IPS DF 6.9 (cell line): ENCODE measurements at regions not wholly inside any gene's neighbourhood (a gene's known extent, or its start where the extent isn't known, plus 50 kb on each side); places are given as distances from the start of the nearest gene placed in this dataset.

Experiments used
- DNase-seq: peaks from one replicate; pipeline ENCODE4 v3.0.0-alpha.2; 2013; ENCODE audit warnings: low read depth, low spot score
- H3K27ac ChIP-seq: one replicate; pipeline ENCODE4 v1.5.1; 2013; ENCODE audit warnings: low read length, control low read depth
- H3K27me3 ChIP-seq: 2 replicates; pipeline ENCODE4 v1.6.1; 2013; ENCODE audit warnings: mild to moderate bottlenecking, low read length; ENCODE audit not compliant: control insufficient read depth, insufficient read depth
- H3K36me3 ChIP-seq: 2 replicates; pipeline ENCODE4 v1.6.1; 2013; ENCODE audit warnings: low read length; ENCODE audit not compliant: control insufficient read depth, insufficient read depth
- H3K4me1 ChIP-seq: 2 replicates; pipeline ENCODE4 v1.6.1; 2013; ENCODE audit warnings: low read length; ENCODE audit not compliant: control insufficient read depth, insufficient read depth
- H3K4me3 ChIP-seq: 2 replicates; pipeline ENCODE4 v1.5.1; 2013; ENCODE audit warnings: mild to moderate bottlenecking, low read length
- H3K9me3 ChIP-seq: 2 replicates; pipeline ENCODE4 v1.6.1; 2013; ENCODE audit warnings: low read length, inconsistent platforms; ENCODE audit not compliant: control insufficient read depth, insufficient read depth
- WGBS: extraction: QIAGEN DNeasy Blood & Tissue Kit; methylation state at CpG from one replicate; pipeline ENCODE4 v1.1.7; 2013; ENCODE audit warnings: mixed read lengths, missing lambda C conversion rate; ENCODE audit not compliant: insufficient read length, insufficient coverage; 5-methylcytosine and 5-hydroxymethylcytosine counted together

GRCh38 chr10:113287592-113287991 is 265.3 kb upstream of the HABP2 start:
- Histone ChIP-seq H3K9me3 (no peaks in the 10 kb centered on the region), H3K4me3 (no peak overlapping the region), H3K27ac (no peak overlapping the region), H3K27me3 (no peaks in the 10 kb centered on the region), H3K4me1 (no peaks in the 10 kb centered on the region), H3K36me3 (no peaks in the 10 kb centered on the region)
- DNase-seq, result no peak

GRCh38 chr10:113290137-113290536 is 262.7 kb upstream of the HABP2 start:
- no peak overlapping the region for H3K27ac ChIP-seq
- no peaks in the 10 kb centered on the region for H3K27me3 ChIP-seq
- no peak overlapping the region for H3K4me3 ChIP-seq
- DNase-seq, result no peak
- no peaks in the 10 kb centered on the region for H3K9me3 ChIP-seq
- no peaks in the 10 kb centered on the region for H3K4me1 ChIP-seq
- H3K36me3 ChIP-seq, result no peaks in the 10 kb centered on the region
- no CpG with 5 or more reads among the region's 1 CpG for WGBS

- WGBS, result 100% methylated on average over 1 of the region's 2 CpGs
- H3K4me3 ChIP-seq, result no peak overlapping the region
- no peaks in the 10 kb centered on the region for H3K27me3 ChIP-seq
- no peak overlapping the region for H3K27ac ChIP-seq
- no peaks in the 10 kb centered on the region for H3K9me3 ChIP-seq
- H3K4me1 ChIP-seq, result no peaks in the 10 kb centered on the region
- no peak for DNase-seq
- H3K36me3 ChIP-seq, result no peaks in the 10 kb centered on the region
Observed at GRCh38 chr10:113291413-113291812, 261.4 kb upstream of the HABP2 start.

GRCh38 chr10:113292086-113292485 is 260.8 kb upstream of the HABP2 start:
- H3K4me1 ChIP-seq, result no peaks in the 10 kb centered on the region
- no peak overlapping the region for H3K27ac ChIP-seq
- no peaks in the 10 kb centered on the region for H3K27me3 ChIP-seq
- no CpG with 5 or more reads among the region's 3 CpGs for WGBS
- no peaks in the 10 kb centered on the region for H3K36me3 ChIP-seq
- no peaks in the 10 kb centered on the region for H3K9me3 ChIP-seq
- no peak for DNase-seq
- no peak overlapping the region for H3K4me3 ChIP-seq

GRCh38 chr10:113292743-113293142 is 260.1 kb upstream of the HABP2 start:
- no CpG with 5 or more reads among the region's 5 CpGs for WGBS
- no peak overlapping the region for H3K27ac ChIP-seq
- DNase-seq, result no peak

GRCh38 chr10:113293167-113293566 is 259.7 kb upstream of the HABP2 start:
- no CpG with 5 or more reads among the region's 4 CpGs for WGBS
- Histone ChIP-seq H3K9me3 (no peaks in the 10 kb centered on the region), H3K27me3 (no peaks in the 10 kb centered on the region), H3K36me3 (no peaks in the 10 kb centered on the region), H3K4me3 (no peak overlapping the region), H3K4me1 (no peaks in the 10 kb centered on the region), H3K27ac (no peak overlapping the region)
- no peak for DNase-seq

More at GRCh38 chr10:113292743-113293142, 260.1 kb upstream of the HABP2 start:
- Histone ChIP-seq H3K27me3 (no peaks in the 10 kb centered on the region), H3K36me3 (no peaks in the 10 kb centered on the region), H3K9me3 (no peaks in the 10 kb centered on the region), H3K4me3 (no peak overlapping the region), H3K4me1 (no peaks in the 10 kb centered on the region)

- DNase-seq, result no peak
- Histone ChIP-seq H3K27me3 (no peaks in the 10 kb centered on the region), H3K4me1 (no peaks in the 10 kb centered on the region), H3K36me3 (no peaks in the 10 kb centered on the region), H3K4me3 (no peak overlapping the region), H3K9me3 (no peaks in the 10 kb centered on the region), H3K27ac (no peak overlapping the region)
- no CpG with 5 or more reads among the region's 3 CpGs for WGBS
Observed at GRCh38 chr10:113294868-113295267, 258.0 kb upstream of the HABP2 start.

- no peak for DNase-seq
- WGBS, result no CpG with 5 or more reads among the region's 5 CpGs
- Histone ChIP-seq H3K27me3 (no peaks in the 10 kb centered on the region), H3K4me1 (no peaks in the 10 kb centered on the region), H3K27ac (no peak overlapping the region), H3K4me3 (no peak overlapping the region), H3K36me3 (no peaks in the 10 kb centered on the region), H3K9me3 (no peaks in the 10 kb centered on the region)
Observed at GRCh38 chr10:113297226-113297625, 255.6 kb upstream of the HABP2 start.

- H3K27me3 ChIP-seq, result no peaks in the 10 kb centered on the region
- H3K9me3 ChIP-seq, result no peaks in the 10 kb centered on the region
- no peak overlapping the region for H3K4me3 ChIP-seq
- WGBS, result no CpG with 5 or more reads among the region's 6 CpGs
- H3K36me3 ChIP-seq, result no peaks in the 10 kb centered on the region
- no peaks in the 10 kb centered on the region for H3K4me1 ChIP-seq
- DNase-seq, result no peak
- H3K27ac ChIP-seq, result no peak overlapping the region
Observed at GRCh38 chr10:113298616-113299015, 254.2 kb upstream of the HABP2 start.

- H3K27me3 ChIP-seq, result no peaks in the 10 kb centered on the region
- no peak overlapping the region for H3K27ac ChIP-seq
- DNase-seq, result no peak
- H3K9me3 ChIP-seq, result no peaks in the 10 kb centered on the region
- no peak overlapping the region for H3K4me3 ChIP-seq
- no peaks in the 10 kb centered on the region for H3K4me1 ChIP-seq
- no peaks in the 10 kb centered on the region for H3K36me3 ChIP-seq
Observed at GRCh38 chr10:113300201-113300600, 252.7 kb upstream of the HABP2 start.

GRCh38 chr10:113300617-113301016 is 252.2 kb upstream of the HABP2 start:
- Histone ChIP-seq H3K4me3 (no peak overlapping the region), H3K4me1 (no peaks in the 10 kb centered on the region), H3K9me3 (no peaks in the 10 kb centered on the region), H3K27me3 (no peaks in the 10 kb centered on the region), H3K36me3 (no peaks in the 10 kb centered on the region), H3K27ac (no peak overlapping the region)
- DNase-seq, result no peak
- no CpG with 5 or more reads among the region's 3 CpGs for WGBS
